KMS-11 (cell line): ENCODE measurements at regions not wholly inside any gene's neighbourhood (a gene's known extent, or its start where the extent isn't known, plus 50 kb on each side); places are given as distances from the start of the nearest gene placed in this dataset.
"Not testable (repeated sequence)": the region's sequence is repeated elsewhere in the genome, so short reads cannot be mapped to it uniquely, and the experiment has no call there.

ENCODE experiments used
- H2AFZ ChIP-seq: fragments of 200-600 bp; sonication (generic); 2 replicates; pipeline ENCODE4 v1.6.1; 2016; ENCODE audit warnings: antibody characterized with exemption, mixed run types, low read depth
- H3K27ac ChIP-seq: fragments of 200-600 bp; sonication (generic); 2 replicates; pipeline ENCODE4 v1.6.1; 2016; ENCODE audit warnings: mild to moderate bottlenecking, mixed run types
- H3K27me3 ChIP-seq: fragments of 200-600 bp; sonication (generic); 2 replicates; pipeline ENCODE4 v1.6.1; 2017; ENCODE audit warnings: mild to moderate bottlenecking, low read depth, mixed run types, moderate library complexity; ENCODE audit not compliant: insufficient read depth
- H3K36me3 ChIP-seq: fragments of 200-600 bp; sonication (generic); 2 replicates; pipeline ENCODE4 v1.6.1; 2017; ENCODE audit warnings: mild to moderate bottlenecking, mixed run types; ENCODE audit not compliant: insufficient read depth
- H3K4me1 ChIP-seq: fragments of 200-600 bp; sonication (generic); 2 replicates; pipeline ENCODE4 v1.6.1; 2016; ENCODE audit warnings: mild to moderate bottlenecking, low read depth, mixed run types; ENCODE audit not compliant: poor library complexity, severe bottlenecking
- H3K4me2 ChIP-seq: fragments of 200-600 bp; sonication (generic); 2 replicates; pipeline ENCODE4 v1.7.0; 2016; ENCODE audit warnings: mild to moderate bottlenecking, mixed run types
- H3K4me3 ChIP-seq: fragments of 200-600 bp; sonication (generic); IDR thresholded peaks from 2 replicates; pipeline ENCODE4 v1.6.1; 2017; ENCODE audit warnings: low read depth, low read length, mixed read lengths; ENCODE audit not compliant: insufficient read depth
- H3K79me2 ChIP-seq: fragments of 200-600 bp; sonication (generic); 2 replicates; pipeline ENCODE4 v1.6.1; 2016; ENCODE audit warnings: low read depth, mixed run types; ENCODE audit not compliant: insufficient read depth
- H3K9ac ChIP-seq: fragments of 200-600 bp; sonication (generic); 2 replicates; pipeline ENCODE4 v1.6.1; 2016; ENCODE audit warnings: mild to moderate bottlenecking, mixed run types
- H4K20me1 ChIP-seq: fragments of 200-600 bp; sonication (generic); 2 replicates; pipeline ENCODE4 v1.6.1; 2016; ENCODE audit warnings: mild to moderate bottlenecking, mixed run types; ENCODE audit not compliant: insufficient read depth
- TF ChIP-seq, protein P1 (sequence below): fragments of 200-600 bp; sonication (generic); conservative IDR thresholded peaks from 2 replicates; pipeline ENCODE4 v1.6.1; 2017; ENCODE audit warnings: low read depth, mild to moderate bottlenecking, antibody characterized with exemption, low read length, moderate library complexity, mixed read lengths

DNA sequence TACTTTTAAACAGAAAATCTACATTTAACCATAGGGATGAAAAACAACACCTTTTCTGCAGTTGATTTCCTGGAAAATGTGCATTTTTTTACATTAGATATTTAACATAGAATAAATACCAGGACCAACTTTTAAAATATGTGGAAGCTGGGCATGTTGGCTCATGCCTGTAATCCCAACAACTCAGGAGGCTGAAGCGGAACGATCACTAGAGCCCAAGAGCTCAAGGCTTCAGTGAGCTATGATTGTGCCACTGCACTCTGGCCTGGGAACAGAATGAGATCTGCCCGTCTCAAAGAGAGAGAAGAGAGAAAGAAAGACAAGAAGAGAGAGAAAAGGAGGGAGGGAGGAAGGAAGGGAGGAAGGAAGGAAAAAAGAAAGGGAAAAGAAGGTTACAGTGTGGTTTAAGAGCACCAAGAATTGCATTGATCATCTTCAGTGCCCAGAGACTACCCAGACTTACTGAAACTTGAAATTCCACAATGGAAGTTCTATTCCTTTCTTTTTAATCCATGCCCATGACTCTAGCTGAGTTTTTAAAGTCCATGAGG is 189.4 kb upstream of the ARID1B start:
- H3K9ac ChIP-seq: no peak overlapping the region
- H3K36me3 ChIP-seq: no peaks in the 10 kb centered on the region
- no peaks in the 10 kb centered on the region for H3K79me2 ChIP-seq
- H2AFZ ChIP-seq: no peak overlapping the region
- no peak overlapping the region for H3K4me3 ChIP-seq
- no peaks in the 10 kb centered on the region for H3K27me3 ChIP-seq
- no peak overlapping the region for H3K27ac ChIP-seq
- H3K4me1 ChIP-seq: peaks cover 15% of the 10 kb centered on the region
- TF ChIP-seq, protein P1, sequence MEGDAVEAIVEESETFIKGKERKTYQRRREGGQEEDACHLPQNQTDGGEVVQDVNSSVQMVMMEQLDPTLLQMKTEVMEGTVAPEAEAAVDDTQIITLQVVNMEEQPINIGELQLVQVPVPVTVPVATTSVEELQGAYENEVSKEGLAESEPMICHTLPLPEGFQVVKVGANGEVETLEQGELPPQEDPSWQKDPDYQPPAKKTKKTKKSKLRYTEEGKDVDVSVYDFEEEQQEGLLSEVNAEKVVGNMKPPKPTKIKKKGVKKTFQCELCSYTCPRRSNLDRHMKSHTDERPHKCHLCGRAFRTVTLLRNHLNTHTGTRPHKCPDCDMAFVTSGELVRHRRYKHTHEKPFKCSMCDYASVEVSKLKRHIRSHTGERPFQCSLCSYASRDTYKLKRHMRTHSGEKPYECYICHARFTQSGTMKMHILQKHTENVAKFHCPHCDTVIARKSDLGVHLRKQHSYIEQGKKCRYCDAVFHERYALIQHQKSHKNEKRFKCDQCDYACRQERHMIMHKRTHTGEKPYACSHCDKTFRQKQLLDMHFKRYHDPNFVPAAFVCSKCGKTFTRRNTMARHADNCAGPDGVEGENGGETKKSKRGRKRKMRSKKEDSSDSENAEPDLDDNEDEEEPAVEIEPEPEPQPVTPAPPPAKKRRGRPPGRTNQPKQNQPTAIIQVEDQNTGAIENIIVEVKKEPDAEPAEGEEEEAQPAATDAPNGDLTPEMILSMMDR: no peak
- H4K20me1 ChIP-seq: no peaks in the 10 kb centered on the region
- H3K4me2 ChIP-seq: no peak overlapping the region

DNA sequence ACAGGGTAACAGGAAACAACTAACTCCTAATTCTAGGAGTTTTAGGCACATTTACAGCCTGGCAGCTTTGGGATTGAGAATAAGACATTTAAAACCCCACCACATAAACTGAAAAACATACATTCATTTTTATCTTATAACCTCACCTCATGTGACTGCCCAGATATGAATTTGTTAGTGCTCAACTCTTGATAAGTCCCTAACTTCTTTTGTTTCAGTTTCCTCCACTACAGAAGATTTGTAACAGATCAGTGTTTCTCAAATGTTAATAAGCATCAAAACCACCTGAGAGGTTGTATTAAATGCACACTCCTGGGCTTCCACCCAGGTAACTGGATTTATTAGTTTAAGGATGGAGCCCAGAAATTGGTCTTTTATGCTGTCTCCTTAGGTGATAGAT is 190.1 kb upstream of the ARID1B start:
- no peak overlapping the region for H2AFZ ChIP-seq

DNA sequence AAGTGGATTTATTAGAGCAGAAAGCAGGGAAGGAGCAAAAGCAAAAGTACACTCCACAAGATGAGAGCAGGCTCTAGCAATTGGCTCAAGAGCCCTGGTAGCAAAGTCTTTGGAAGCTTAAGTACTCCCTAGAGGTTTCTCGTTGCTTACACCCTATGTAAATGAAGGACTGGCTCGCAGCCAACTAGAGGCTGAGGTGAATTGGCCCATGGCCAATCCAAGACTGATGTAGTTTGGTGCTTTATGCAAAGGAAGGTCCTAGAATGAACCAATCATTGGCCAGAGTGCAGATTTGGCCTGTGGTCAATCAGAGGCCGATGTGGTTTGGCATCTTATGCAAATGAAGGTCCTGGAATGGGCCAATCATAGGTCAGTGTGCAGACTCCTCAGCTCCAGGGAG is 191.3 kb upstream of the ARID1B start:
- Histone ChIP-seq H3K4me1 (peaks cover 23% of the 10 kb centered on the region), H3K9ac (no peak overlapping the region), H3K27me3 (no peaks in the 10 kb centered on the region), H2AFZ (no peak overlapping the region), H3K36me3 (no peaks in the 10 kb centered on the region), H3K79me2 (no peaks in the 10 kb centered on the region), H4K20me1 (no peaks in the 10 kb centered on the region), H3K4me3 (no peak overlapping the region), H3K27ac (no peak overlapping the region), H3K4me2 (no peak overlapping the region)
- TF ChIP-seq, protein P1: no peak

More for the DNA sequence above, 190.1 kb upstream of the ARID1B start:
- TF ChIP-seq, protein P1: no peak
- H3K27me3 ChIP-seq: no peaks in the 10 kb centered on the region
- no peaks in the 10 kb centered on the region for H3K79me2 ChIP-seq
- H3K4me3 ChIP-seq: no peak overlapping the region
- H4K20me1 ChIP-seq: no peaks in the 10 kb centered on the region
- H3K9ac ChIP-seq: no peak overlapping the region
- no peak overlapping the region for H3K27ac ChIP-seq
- no peaks in the 10 kb centered on the region for H3K36me3 ChIP-seq
- H3K4me1 ChIP-seq: peaks cover 22% of the 10 kb centered on the region
- H3K4me2 ChIP-seq: no peak overlapping the region; the same call in 1 of the 2 replicates

DNA sequence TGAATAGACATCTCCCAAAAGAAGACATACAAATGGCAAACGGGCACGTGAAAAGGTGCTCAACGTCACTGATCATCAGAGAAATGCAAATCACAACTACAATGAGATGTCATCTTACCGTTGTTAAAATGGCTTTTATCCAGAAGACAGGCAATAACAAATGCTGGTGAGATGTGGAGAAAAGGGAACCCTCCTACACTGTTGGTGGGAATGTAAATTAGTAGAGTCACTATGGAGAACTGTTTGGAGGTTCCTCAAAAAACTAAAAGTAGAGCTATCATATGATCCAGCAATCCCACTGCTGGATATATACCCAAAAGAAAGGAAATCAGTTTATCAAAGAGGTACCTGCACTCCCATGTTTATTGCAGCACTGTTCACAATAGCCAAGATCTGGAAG is 193.1 kb upstream of the ARID1B start:
- H3K79me2 ChIP-seq, H3K4me3 ChIP-seq, H4K20me1 ChIP-seq, H2AFZ ChIP-seq, H3K36me3 ChIP-seq, H3K9ac ChIP-seq, H3K27ac ChIP-seq, H3K27me3 ChIP-seq, H3K4me2 ChIP-seq: not testable (repeated sequence)
- peaks cover 23% of the 10 kb centered on the region for H3K4me1 ChIP-seq

DNA sequence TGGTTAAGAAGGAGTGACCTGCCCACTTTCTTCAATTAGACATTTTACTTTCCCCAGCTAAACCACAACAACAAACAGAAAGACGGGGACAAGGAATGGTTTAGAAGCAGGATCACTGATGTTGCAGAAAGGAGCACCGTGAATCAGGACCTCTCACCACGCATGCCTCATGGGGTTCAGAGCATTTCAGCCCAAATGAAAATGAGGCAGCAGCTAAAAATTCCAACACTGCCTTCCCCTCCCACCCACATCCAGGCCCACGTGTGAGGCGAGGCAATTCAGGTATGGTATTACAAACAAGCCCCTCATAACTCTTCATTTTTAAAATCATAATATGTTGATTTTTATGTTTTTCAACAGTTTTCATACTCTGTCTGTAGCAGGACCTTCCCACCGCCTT is 194.1 kb upstream of the ARID1B start:
- Histone ChIP-seq H4K20me1 (no peaks in the 10 kb centered on the region), H3K27me3 (no peaks in the 10 kb centered on the region), H3K27ac (no peak overlapping the region), H3K79me2 (no peaks in the 10 kb centered on the region), H3K4me2 (no peak overlapping the region; the same call in 1 of the 2 replicates), H3K4me3 (no peak overlapping the region), H3K9ac (no peak overlapping the region), H2AFZ (no peak overlapping the region), H3K4me1 (peaks cover 23% of the 10 kb centered on the region), H3K36me3 (no peaks in the 10 kb centered on the region)
- TF ChIP-seq, protein P1: no peak
